ENCODE measurements at regions not wholly inside any gene's neighbourhood (a gene's known extent, or its start where the extent isn't known, plus 50 kb on each side); places are given as distances from the start of the nearest gene placed in this dataset.

DNA sequence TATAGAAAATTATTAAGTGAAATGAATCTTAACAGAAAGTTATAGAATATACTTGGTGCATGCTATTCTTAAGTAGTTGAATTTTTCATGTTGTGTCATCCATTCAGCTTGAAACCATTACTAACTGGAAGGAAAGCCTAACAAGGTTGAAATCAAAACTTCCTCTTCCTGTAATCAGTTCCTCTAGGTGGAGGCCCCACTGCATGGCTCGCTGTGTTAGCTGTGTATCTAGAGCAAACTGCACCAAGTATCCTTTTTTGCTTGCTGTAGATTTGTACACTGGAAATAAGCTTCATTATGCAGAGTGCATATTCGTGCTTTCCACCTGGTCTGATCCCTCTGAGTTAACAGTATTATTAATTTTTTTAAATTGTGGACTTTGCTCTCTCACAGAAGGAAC is 1146.1 kb downstream of the EFNB2 start:
- TF ChIP-seq, protein P1, sequence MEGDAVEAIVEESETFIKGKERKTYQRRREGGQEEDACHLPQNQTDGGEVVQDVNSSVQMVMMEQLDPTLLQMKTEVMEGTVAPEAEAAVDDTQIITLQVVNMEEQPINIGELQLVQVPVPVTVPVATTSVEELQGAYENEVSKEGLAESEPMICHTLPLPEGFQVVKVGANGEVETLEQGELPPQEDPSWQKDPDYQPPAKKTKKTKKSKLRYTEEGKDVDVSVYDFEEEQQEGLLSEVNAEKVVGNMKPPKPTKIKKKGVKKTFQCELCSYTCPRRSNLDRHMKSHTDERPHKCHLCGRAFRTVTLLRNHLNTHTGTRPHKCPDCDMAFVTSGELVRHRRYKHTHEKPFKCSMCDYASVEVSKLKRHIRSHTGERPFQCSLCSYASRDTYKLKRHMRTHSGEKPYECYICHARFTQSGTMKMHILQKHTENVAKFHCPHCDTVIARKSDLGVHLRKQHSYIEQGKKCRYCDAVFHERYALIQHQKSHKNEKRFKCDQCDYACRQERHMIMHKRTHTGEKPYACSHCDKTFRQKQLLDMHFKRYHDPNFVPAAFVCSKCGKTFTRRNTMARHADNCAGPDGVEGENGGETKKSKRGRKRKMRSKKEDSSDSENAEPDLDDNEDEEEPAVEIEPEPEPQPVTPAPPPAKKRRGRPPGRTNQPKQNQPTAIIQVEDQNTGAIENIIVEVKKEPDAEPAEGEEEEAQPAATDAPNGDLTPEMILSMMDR (IDR thresholded peaks at IDR 0.05): no peak
- TF ChIP-seq POLR2A (IDR thresholded peaks at IDR 0.05): no peak
